ENCODE measurements at regions not wholly inside any gene's neighbourhood (a gene's known extent, or its start where the extent isn't known, plus 50 kb on each side); places are given as distances from the start of the nearest gene placed in this dataset. TPM values are rescaled to one million over a fixed set of nuclear protein-coding genes. Genes with fewer than 3 reads are reported as not detected.
"Not testable (repeated sequence)": the region's sequence is repeated elsewhere in the genome, so short reads cannot be mapped to it uniquely, and the experiment has no call there.

- no peak overlapping the region for H3K4me3 ChIP-seq (ENCODE audit: low read depth, low read length)
- TF ChIP-seq CTCF (IDR thresholded peaks at IDR 0.05; ENCODE audit: insufficient read depth, low read depth, low read length), result no peak
- no peak for DNase-seq (ENCODE audit: low read depth)
- H3K36me3 ChIP-seq (ENCODE audit: control insufficient read depth, insufficient read depth, low read length), result no peaks in the 10 kb centered on the region
- no peaks in the 10 kb centered on the region for H3K27me3 ChIP-seq (ENCODE audit: control insufficient read depth, insufficient read depth, low read length)
- ChIA-PET CTCF (interaction anchor here (1.0 kb wide), 1 partner anchor 61 kb away, joined by 3 read pairs; no protein-coding TSS in a partner anchor), POLR2A (no interaction called here)
Observed at GRCh38 chr2:61597300-61598289, 59.4 kb upstream of the XPO1 start.

- H3K36me3 ChIP-seq (ENCODE audit: control insufficient read depth, insufficient read depth, low read length); POLR2A ChIA-PET; H3K27me3 ChIP-seq (ENCODE audit: control insufficient read depth, insufficient read depth, low read length); H3K4me3 ChIP-seq (ENCODE audit: low read depth, low read length); DNase-seq (ENCODE audit: low read depth); CTCF ChIA-PET: not testable (repeated sequence)
Observed at GRCh38 chr2:61594201-61594600, 56.0 kb upstream of the XPO1 start.

- H3K27me3 ChIP-seq (ENCODE audit: control insufficient read depth, insufficient read depth, low read length); DNase-seq (ENCODE audit: low read depth); POLR2A ChIA-PET: not testable (repeated sequence)
Observed at GRCh38 chr2:61593648-61594047, 55.5 kb upstream of the XPO1 start.

GRCh38 chr2:61590214-61590613, 52.1 kb upstream of the XPO1 start:
- CTCF ChIA-PET, result no interaction called here
- Histone ChIP-seq H3K36me3 (ENCODE audit: control insufficient read depth, insufficient read depth, low read length) (no peaks in the 10 kb centered on the region), H3K4me3 (ENCODE audit: low read depth, low read length) (no peak overlapping the region), H3K27me3 (ENCODE audit: control insufficient read depth, insufficient read depth, low read length) (no peaks in the 10 kb centered on the region)
- POLR2A ChIA-PET, result no interaction called here
- TF ChIP-seq CTCF (IDR thresholded peaks at IDR 0.05; ENCODE audit: insufficient read depth, low read depth, low read length), result no peak
- no peak for DNase-seq (ENCODE audit: low read depth)

More at GRCh38 chr2:61593648-61594047, 55.5 kb upstream of the XPO1 start:
- H3K4me3 ChIP-seq (ENCODE audit: low read depth, low read length); CTCF ChIA-PET; H3K36me3 ChIP-seq (ENCODE audit: control insufficient read depth, insufficient read depth, low read length): not testable (repeated sequence)

DNA sequence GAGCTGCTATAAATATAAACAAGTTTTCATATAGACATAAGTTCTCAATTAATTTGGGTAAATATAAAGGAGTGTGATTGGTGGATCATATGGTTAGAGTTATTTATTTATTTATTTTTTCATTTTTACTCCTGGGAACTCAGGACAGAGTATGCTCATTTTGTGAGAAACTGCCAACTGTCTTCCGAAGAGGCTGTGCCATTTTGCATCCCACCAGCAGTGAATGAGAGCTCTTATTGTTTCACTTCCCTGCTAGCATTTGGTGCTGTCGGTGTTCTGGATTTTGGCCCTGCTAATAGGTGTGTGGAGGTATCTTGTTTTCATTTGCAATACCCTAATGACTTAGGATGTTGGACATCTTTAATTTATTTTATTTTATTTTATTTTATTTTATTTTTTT, 50.4 kb upstream of the XPO1 start:
- no peak overlapping the region for H3K4me3 ChIP-seq (ENCODE audit: low read depth, low read length)
- CTCF ChIA-PET, result interaction anchor here (0.8 to 1.2 kb wide), 2 partner anchors 15 to 17 kb away, joined by 3 to 4 read pairs; no protein-coding TSS in a partner anchor
- H3K27me3 ChIP-seq (ENCODE audit: control insufficient read depth, insufficient read depth, low read length), result no peaks in the 10 kb centered on the region
- DNase-seq (ENCODE audit: low read depth), result no peak
- no peak for TF ChIP-seq CTCF (IDR thresholded peaks at IDR 0.05; ENCODE audit: insufficient read depth, low read depth, low read length)
- POLR2A ChIA-PET, result no interaction called here
- no peaks in the 10 kb centered on the region for H3K36me3 ChIP-seq (ENCODE audit: control insufficient read depth, insufficient read depth, low read length)

Small RNA genes lying in the stretch of these regions (small RNA-seq; reads per million reads assigned to genes)
- gene RNU6-1145P (ENCODE audit: insufficient read length, low read depth, low replicate concordance) (not detected), gene RPS29P10 (ENCODE audit: insufficient read length, low read depth, low replicate concordance) (not detected)

Data from BJ (cell line).